ENCODE measurements at regions not wholly inside any gene's neighbourhood (a gene's known extent, or its start where the extent isn't known, plus 50 kb on each side); places are given as distances from the start of the nearest gene placed in this dataset.

GRCh38 chr20:6200092-6200491 lies 77.3 kb upstream of the FERMT1 start:
- Histone ChIP-seq H3K9me3 (ENCODE audit: low read depth) (no peaks in the 10 kb centered on the region), H3K27me3 (no peaks in the 10 kb centered on the region), H3K4me3 (no peak overlapping the region), H3K27ac (no peak overlapping the region), H3K4me1 (ENCODE audit: low read depth) (no peaks in the 10 kb centered on the region), H3K36me3 (no peaks in the 10 kb centered on the region)
- DNase-seq (ENCODE audit: low read depth in 1 of 2, low spot score in 1 of 2): no peak
- no peak for TF ChIP-seq CTCF (IDR thresholded peaks at IDR 0.05; ENCODE audit: low read depth, low read length)

GRCh38 chr20:6185268-6185667 lies 62.4 kb upstream of the FERMT1 start:
- peak; percentile 23 for TF ChIP-seq CTCF (IDR thresholded peaks at IDR 0.05; ENCODE audit: low read depth, low read length)
- Histone ChIP-seq H3K9me3 (ENCODE audit: low read depth) (no peaks in the 10 kb centered on the region), H3K36me3 (no peaks in the 10 kb centered on the region), H3K4me3 (no peak overlapping the region), H3K27ac (no peak overlapping the region), H3K4me1 (ENCODE audit: low read depth) (no peaks in the 10 kb centered on the region), H3K27me3 (no peaks in the 10 kb centered on the region)
- DNase-seq (ENCODE audit: low read depth in 1 of 2, low spot score in 1 of 2): peak; percentile 14 to 63

- no peaks in the 10 kb centered on the region for H3K36me3 ChIP-seq
- H3K27ac ChIP-seq: no peak overlapping the region
- peak; percentile 19 for TF ChIP-seq CTCF (IDR thresholded peaks at IDR 0.05; ENCODE audit: low read depth, low read length)
- H3K9me3 ChIP-seq (ENCODE audit: low read depth): no peaks in the 10 kb centered on the region
- no peaks in the 10 kb centered on the region for H3K27me3 ChIP-seq
- peaks cover 4% of the 10 kb centered on the region for H3K4me1 ChIP-seq (ENCODE audit: low read depth)
- H3K4me3 ChIP-seq: no peak overlapping the region
- no peak for DNase-seq (ENCODE audit: low read depth in 1 of 2, low spot score in 1 of 2)
Observed at GRCh38 chr20:6184086-6184485, 61.3 kb upstream of the FERMT1 start.

GRCh38 chr20:6180531-6180930 lies 57.7 kb upstream of the FERMT1 start:
- H3K4me3 ChIP-seq: no peak overlapping the region
- TF ChIP-seq CTCF (IDR thresholded peaks at IDR 0.05; ENCODE audit: low read depth, low read length): no peak
- no peak for DNase-seq (ENCODE audit: low read depth in 1 of 2, low spot score in 1 of 2)
- no peaks in the 10 kb centered on the region for H3K27me3 ChIP-seq
- H3K27ac ChIP-seq: no peak overlapping the region
- H3K9me3 ChIP-seq (ENCODE audit: low read depth): no peaks in the 10 kb centered on the region
- no peaks in the 10 kb centered on the region for H3K36me3 ChIP-seq
- peaks cover 4% of the 10 kb centered on the region for H3K4me1 ChIP-seq (ENCODE audit: low read depth)

- Histone ChIP-seq H3K4me3 (no peak overlapping the region), H3K4me1 (ENCODE audit: low read depth) (peaks cover 4% of the 10 kb centered on the region), H3K9me3 (ENCODE audit: low read depth) (no peaks in the 10 kb centered on the region), H3K27ac (no peak overlapping the region), H3K27me3 (no peaks in the 10 kb centered on the region), H3K36me3 (no peaks in the 10 kb centered on the region)
- TF ChIP-seq CTCF (IDR thresholded peaks at IDR 0.05; ENCODE audit: low read depth, low read length): peak; percentile 58
- peak; percentile 67 to 70 for DNase-seq (ENCODE audit: low read depth in 1 of 2, low spot score in 1 of 2)
Observed at GRCh38 chr20:6178537-6178936, 55.7 kb upstream of the FERMT1 start.

- H3K36me3 ChIP-seq: no peaks in the 10 kb centered on the region
- DNase-seq (ENCODE audit: low read depth in 1 of 2, low spot score in 1 of 2): no peak
- no peak overlapping the region for H3K27ac ChIP-seq
- H3K27me3 ChIP-seq: no peaks in the 10 kb centered on the region
- TF ChIP-seq CTCF (IDR thresholded peaks at IDR 0.05; ENCODE audit: low read depth, low read length): no peak
- no peaks in the 10 kb centered on the region for H3K9me3 ChIP-seq (ENCODE audit: low read depth)
- H3K4me1 ChIP-seq (ENCODE audit: low read depth): no peaks in the 10 kb centered on the region
- H3K4me3 ChIP-seq: no peak overlapping the region
Observed at GRCh38 chr20:6173481-6173880, 50.7 kb upstream of the FERMT1 start.

All from cardiac muscle cell (in vitro differentiated cells and primary cell).